HL-60 (cell line): ENCODE measurements at regions not wholly inside any gene's neighbourhood (a gene's known extent, or its start where the extent isn't known, plus 50 kb on each side); places are given as distances from the start of the nearest gene placed in this dataset.

Experiments used
- CTCF ChIP-seq: IDR thresholded peaks from one replicate; pipeline ENCODE4 v1.5.1; 2011; ENCODE audit warnings: low read length, control low read depth, inconsistent platforms; ENCODE audit not compliant: insufficient read depth
- POLR2AphosphoS5 ChIP-seq: IDR thresholded peaks from 2 replicates; pipeline ENCODE4 v1.6.1; 2012; ENCODE audit warnings: low read depth
- REST ChIP-seq: IDR thresholded peaks from 2 replicates; pipeline ENCODE4 v1.6.1; 2012; ENCODE audit warnings: low read depth; ENCODE audit not compliant: insufficient replicate concordance

- TF ChIP-seq CTCF (no peak), POLR2AphosphoS5 (no peak), REST (no peak)
Observed at GRCh38 chr10:2262333-2262732, 525.0 kb upstream of the ADARB2 start.
